ENCODE measurements at regions not wholly inside any gene's neighbourhood (a gene's known extent, or its start where the extent isn't known, plus 50 kb on each side); places are given as distances from the start of the nearest gene placed in this dataset.

DNA sequence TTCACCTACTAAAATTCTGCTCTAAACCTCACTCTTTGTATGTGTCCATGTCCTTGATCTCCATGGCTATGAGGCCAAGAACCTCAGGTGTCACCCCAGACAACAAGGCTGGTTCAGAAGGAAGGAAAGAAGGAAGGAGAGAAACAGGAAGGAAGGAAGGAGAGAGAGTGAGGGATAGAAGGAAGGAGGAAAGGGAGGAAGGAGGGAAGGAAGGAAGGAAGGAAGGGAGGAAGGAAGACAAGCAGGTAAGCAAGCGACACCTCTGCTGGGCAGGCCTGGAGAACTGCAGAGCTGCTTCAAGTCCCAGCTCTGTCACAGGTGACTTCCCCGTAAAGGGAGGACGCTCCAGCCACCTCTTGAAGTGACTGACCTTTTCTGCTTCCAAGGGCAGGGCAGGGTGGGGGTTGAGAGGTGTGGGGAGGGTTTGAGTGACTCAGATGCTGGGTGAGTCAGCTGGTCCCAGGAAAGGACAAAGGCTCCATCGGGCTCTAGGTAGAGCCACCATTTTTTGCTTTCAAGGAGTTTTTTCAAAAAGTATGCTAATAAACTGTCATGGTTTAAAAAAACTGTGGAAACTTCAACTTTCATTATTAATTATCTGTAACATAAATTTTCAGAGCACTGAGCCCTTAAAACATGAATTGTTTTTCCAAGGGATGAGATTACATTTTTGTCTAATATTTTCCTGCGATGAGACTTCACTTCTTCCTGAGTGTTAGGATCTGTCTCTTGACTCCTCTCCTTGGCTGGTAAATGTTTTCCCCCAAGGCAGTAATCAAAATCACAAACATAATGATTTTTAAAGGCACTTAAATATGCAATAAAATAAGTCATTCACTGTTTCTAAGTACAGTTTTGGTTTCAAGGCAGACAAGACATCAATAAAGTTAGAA lies 90.1 kb upstream of the L3MBTL4 start:
- TF ChIP-seq ZNF146 (CRISPR knock-in tag; IDR thresholded peaks at IDR 0.05; ENCODE audit: unreplicated experiment): no peak
- TF ChIP-seq, protein P1, sequence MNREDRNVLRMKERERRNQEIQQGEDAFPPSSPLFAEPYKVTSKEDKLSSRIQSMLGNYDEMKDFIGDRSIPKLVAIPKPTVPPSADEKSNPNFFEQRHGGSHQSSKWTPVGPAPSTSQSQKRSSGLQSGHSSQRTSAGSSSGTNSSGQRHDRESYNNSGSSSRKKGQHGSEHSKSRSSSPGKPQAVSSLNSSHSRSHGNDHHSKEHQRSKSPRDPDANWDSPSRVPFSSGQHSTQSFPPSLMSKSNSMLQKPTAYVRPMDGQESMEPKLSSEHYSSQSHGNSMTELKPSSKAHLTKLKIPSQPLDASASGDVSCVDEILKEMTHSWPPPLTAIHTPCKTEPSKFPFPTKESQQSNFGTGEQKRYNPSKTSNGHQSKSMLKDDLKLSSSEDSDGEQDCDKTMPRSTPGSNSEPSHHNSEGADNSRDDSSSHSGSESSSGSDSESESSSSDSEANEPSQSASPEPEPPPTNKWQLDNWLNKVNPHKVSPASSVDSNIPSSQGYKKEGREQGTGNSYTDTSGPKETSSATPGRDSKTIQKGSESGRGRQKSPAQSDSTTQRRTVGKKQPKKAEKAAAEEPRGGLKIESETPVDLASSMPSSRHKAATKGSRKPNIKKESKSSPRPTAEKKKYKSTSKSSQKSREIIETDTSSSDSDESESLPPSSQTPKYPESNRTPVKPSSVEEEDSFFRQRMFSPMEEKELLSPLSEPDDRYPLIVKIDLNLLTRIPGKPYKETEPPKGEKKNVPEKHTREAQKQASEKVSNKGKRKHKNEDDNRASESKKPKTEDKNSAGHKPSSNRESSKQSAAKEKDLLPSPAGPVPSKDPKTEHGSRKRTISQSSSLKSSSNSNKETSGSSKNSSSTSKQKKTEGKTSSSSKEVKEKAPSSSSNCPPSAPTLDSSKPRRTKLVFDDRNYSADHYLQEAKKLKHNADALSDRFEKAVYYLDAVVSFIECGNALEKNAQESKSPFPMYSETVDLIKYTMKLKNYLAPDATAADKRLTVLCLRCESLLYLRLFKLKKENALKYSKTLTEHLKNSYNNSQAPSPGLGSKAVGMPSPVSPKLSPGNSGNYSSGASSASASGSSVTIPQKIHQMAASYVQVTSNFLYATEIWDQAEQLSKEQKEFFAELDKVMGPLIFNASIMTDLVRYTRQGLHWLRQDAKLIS (CRISPR knock-in tag; IDR thresholded peaks at IDR 0.05): no peak
- TF ChIP-seq, protein P2, sequence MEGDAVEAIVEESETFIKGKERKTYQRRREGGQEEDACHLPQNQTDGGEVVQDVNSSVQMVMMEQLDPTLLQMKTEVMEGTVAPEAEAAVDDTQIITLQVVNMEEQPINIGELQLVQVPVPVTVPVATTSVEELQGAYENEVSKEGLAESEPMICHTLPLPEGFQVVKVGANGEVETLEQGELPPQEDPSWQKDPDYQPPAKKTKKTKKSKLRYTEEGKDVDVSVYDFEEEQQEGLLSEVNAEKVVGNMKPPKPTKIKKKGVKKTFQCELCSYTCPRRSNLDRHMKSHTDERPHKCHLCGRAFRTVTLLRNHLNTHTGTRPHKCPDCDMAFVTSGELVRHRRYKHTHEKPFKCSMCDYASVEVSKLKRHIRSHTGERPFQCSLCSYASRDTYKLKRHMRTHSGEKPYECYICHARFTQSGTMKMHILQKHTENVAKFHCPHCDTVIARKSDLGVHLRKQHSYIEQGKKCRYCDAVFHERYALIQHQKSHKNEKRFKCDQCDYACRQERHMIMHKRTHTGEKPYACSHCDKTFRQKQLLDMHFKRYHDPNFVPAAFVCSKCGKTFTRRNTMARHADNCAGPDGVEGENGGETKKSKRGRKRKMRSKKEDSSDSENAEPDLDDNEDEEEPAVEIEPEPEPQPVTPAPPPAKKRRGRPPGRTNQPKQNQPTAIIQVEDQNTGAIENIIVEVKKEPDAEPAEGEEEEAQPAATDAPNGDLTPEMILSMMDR (IDR thresholded peaks at IDR 0.05 in 2 of 3, conservative IDR thresholded peaks at IDR 0.05 in 1 of 3; ENCODE audit: insufficient read depth in 2 of 3, low read depth in 1 of 3, low read length in 3 of 3): no peak
- no peak for TF ChIP-seq RAD21 (CRISPR knock-in tag; conservative IDR thresholded peaks at IDR 0.05 in 1 of 2, IDR thresholded peaks at IDR 0.05 in 1 of 2)
- no peak for TF ChIP-seq CHCHD3 (CRISPR knock-in tag; IDR thresholded peaks at IDR 0.05)
- no peak for TF ChIP-seq KLF10 (CRISPR knock-in tag; IDR thresholded peaks at IDR 0.05)
- TF ChIP-seq DPF2 (IDR thresholded peaks at IDR 0.05): no peak
- no peak for TF ChIP-seq RBBP5 (IDR thresholded peaks at IDR 0.05; ENCODE audit: borderline replicate concordance, insufficient read depth, low read length, poor library complexity, severe bottlenecking)
- no peak for TF ChIP-seq TBL1XR1 (IDR thresholded peaks at IDR 0.05; ENCODE audit: low read length in 2 of 2)
- no peak for TF ChIP-seq TEAD4 (IDR thresholded peaks at IDR 0.05; ENCODE audit: low read length)
- TF ChIP-seq TEAD4 (CRISPR knock-in tag; IDR thresholded peaks at IDR 0.05; ENCODE audit: borderline replicate concordance): no peak
- TF ChIP-seq, protein P3, sequence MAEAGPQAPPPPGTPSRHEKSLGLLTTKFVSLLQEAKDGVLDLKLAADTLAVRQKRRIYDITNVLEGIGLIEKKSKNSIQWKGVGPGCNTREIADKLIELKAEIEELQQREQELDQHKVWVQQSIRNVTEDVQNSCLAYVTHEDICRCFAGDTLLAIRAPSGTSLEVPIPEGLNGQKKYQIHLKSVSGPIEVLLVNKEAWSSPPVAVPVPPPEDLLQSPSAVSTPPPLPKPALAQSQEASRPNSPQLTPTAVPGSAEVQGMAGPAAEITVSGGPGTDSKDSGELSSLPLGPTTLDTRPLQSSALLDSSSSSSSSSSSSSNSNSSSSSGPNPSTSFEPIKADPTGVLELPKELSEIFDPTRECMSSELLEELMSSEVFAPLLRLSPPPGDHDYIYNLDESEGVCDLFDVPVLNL (CRISPR knock-in tag; IDR thresholded peaks at IDR 0.05; ENCODE audit: low read depth): no peak
- TF ChIP-seq SPI1 (IDR thresholded peaks at IDR 0.05; ENCODE audit: borderline replicate concordance, low read depth, low read length): no peak
- no peak for TF ChIP-seq NCOA4 (IDR thresholded peaks at IDR 0.05; ENCODE audit: partially characterized antibody)
- TF ChIP-seq MEF2A (IDR thresholded peaks at IDR 0.05; ENCODE audit: control insufficient read depth, low read depth, low read length): no peak
